OCI-LY7 (cell line): ENCODE measurements at regions not wholly inside any gene's neighbourhood (a gene's known extent, or its start where the extent isn't known, plus 50 kb on each side); places are given as distances from the start of the nearest gene placed in this dataset.

Experiments used
- BruUV-seq: library from RNA; stranded (reverse); fragments of 400-500 nt; replicated peaks from 2 replicates; lab custom pipeline; 2021; lab: Mats Ljungman, UMichigan
- CTCF ChIA-PET: fragments of 300-600 bp; sonication (Branson Sonifier 250); formaldehyde crosslinking; loops from one replicate; lab custom pipeline; 2022; ENCODE audit warnings: antibody characterized with exemption; ENCODE audit not compliant: unreplicated experiment; lab: Charles Lee
- POLR2A ChIA-PET: fragments of 300-600 bp; sonication (Branson Sonifier 250); formaldehyde crosslinking; loops from one replicate; lab custom pipeline; 2022; ENCODE audit warnings: antibody characterized with exemption; lab: Charles Lee
- DNase-seq: peaks from one replicate; pipeline ENCODE4 v3.0.0-alpha.2; 2015; ENCODE audit warnings: low spot score
- H2AFZ ChIP-seq: fragments of 200-600 bp; sonication (generic), shearing (Covaris generic); 2 replicates; pipeline ENCODE4 v1.6.1; 2014; ENCODE audit warnings: mild to moderate bottlenecking, antibody characterized with exemption, low read length, moderate library complexity
- H3K27ac ChIP-seq: fragments of 200-600 bp; sonication (generic); 2 replicates; pipeline ENCODE4 v1.5.1; 2014; ENCODE audit warnings: mixed run types, low read depth, mild to moderate bottlenecking, moderate library complexity, low read length, inconsistent platforms; ENCODE audit not compliant: poor library complexity, severe bottlenecking
- H3K36me3 ChIP-seq: fragments of 200-600 bp; sonication (generic); 2 replicates; pipeline ENCODE4 v1.6.1; 2014; ENCODE audit warnings: mild to moderate bottlenecking, antibody characterized with exemption, low read length, moderate library complexity, mixed read lengths; ENCODE audit not compliant: insufficient read depth
- H3K4me1 ChIP-seq: fragments of 200-600 bp; sonication (generic); 2 replicates; pipeline ENCODE4 v1.5.1; 2014; ENCODE audit warnings: mild to moderate bottlenecking, low read length; ENCODE audit not compliant: insufficient read depth, poor library complexity, severe bottlenecking
- H3K4me2 ChIP-seq: fragments of 200-600 bp; sonication (generic); 2 replicates; pipeline ENCODE4 v1.6.1; 2014; ENCODE audit warnings: mild to moderate bottlenecking, low read length
- H3K4me3 ChIP-seq: fragments of 200-600 bp; sonication (generic); 2 replicates; pipeline ENCODE4 v1.5.1; 2014; ENCODE audit warnings: mild to moderate bottlenecking, low read depth, low read length; ENCODE audit not compliant: poor library complexity, severe bottlenecking
- H3K79me2 ChIP-seq: fragments of 200-600 bp; sonication (generic); 2 replicates; pipeline ENCODE4 v1.6.1; 2016; ENCODE audit warnings: low read depth, mild to moderate bottlenecking, low read length, moderate library complexity, mixed read lengths; ENCODE audit not compliant: insufficient read depth
- H3K9me2 ChIP-seq: fragments of 200-600 bp; sonication (generic); 2 replicates; pipeline ENCODE4 v1.6.1; 2016; ENCODE audit warnings: mild to moderate bottlenecking, low read length, mixed read lengths; ENCODE audit not compliant: insufficient read depth
- H3K9me3 ChIP-seq: fragments of 200-600 bp; sonication (generic); 2 replicates; pipeline ENCODE4 v1.6.1; 2014; ENCODE audit warnings: mild to moderate bottlenecking, mixed run types, low read length, mixed read lengths
- H4K20me1 ChIP-seq: fragments of 200-600 bp; sonication (generic); 2 replicates; pipeline ENCODE4 v1.6.1; 2014; ENCODE audit warnings: mild to moderate bottlenecking, antibody characterized with exemption, low read length, moderate library complexity, mixed read lengths; ENCODE audit not compliant: insufficient read depth
- CTCF ChIP-seq: fragments of 200-600 bp; sonication (generic); conservative IDR thresholded peaks from 2 replicates; pipeline ENCODE4 v1.5.1; 2014; ENCODE audit warnings: mild to moderate bottlenecking, antibody characterized with exemption, low read length, moderate library complexity, mixed read lengths
- EZH2phosphoT487 ChIP-seq: fragments of 200-600 bp; sonication (generic); IDR thresholded peaks from 2 replicates; pipeline ENCODE4 v1.6.1; 2018; ENCODE audit warnings: low read depth, borderline replicate concordance, mild to moderate bottlenecking, mixed run types, antibody characterized with exemption, low read length, moderate library complexity, mixed read lengths
- intact Hi-C: fragments of 100-400 bp; cut with micrococcal nuclease; formaldehyde crosslinking; loops from one replicate; pipeline ENCODE4 v1.10.0; 2022; ENCODE audit not compliant: unreplicated experiment

DNA sequence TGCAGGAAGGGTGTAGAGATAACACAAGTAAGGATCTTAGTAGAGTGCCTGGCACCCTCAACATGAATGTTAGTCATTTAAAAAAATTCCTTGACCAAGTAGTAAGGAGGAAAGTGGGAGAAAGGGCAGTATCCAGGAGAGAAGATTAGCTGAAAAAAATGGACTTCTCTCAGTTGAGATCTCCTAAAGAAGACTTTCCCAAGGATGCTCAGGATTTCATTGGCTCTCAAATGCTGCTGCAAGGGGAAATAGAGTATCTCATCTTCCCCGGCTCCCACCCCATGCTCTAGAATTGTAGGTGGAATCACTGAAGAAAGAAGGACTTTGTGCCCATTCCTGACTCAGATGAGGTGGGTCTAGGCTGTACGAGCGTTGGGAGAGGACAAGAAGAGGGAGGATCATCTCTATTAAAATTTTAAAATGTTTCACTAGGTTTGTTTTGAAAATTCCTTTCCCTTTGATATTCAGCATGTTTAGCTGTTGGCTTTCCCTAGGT, 231.1 kb downstream of the MYCN start:
- ChIA-PET POLR2A (no interaction called here), CTCF (no interaction called here)
- DNase-seq, result no peak
- no TSS peak for BruUV-seq
- no peaks in the 10 kb centered on the region for H3K36me3 ChIP-seq
- no peak overlapping the region for H3K27ac ChIP-seq
- H3K4me1 ChIP-seq, result no peaks in the 10 kb centered on the region
- H4K20me1 ChIP-seq, result no peaks in the 10 kb centered on the region
- H3K4me3 ChIP-seq, result no peak overlapping the region
- H3K9me3 ChIP-seq, result no peaks in the 10 kb centered on the region
- intact Hi-C loops, result no loop called here
- no peaks in the 10 kb centered on the region for H3K79me2 ChIP-seq
- H2AFZ ChIP-seq, result no peak overlapping the region
- H3K9me2 ChIP-seq, result no peaks in the 10 kb centered on the region
- no peak overlapping the region for H3K4me2 ChIP-seq
- no peak for TF ChIP-seq EZH2phosphoT487
- TF ChIP-seq CTCF, result no peak

GRCh38 chr2:16170675-16171424, 230.5 kb downstream of the MYCN start:
- Histone ChIP-seq H4K20me1 (no peaks in the 10 kb centered on the region), H3K4me1 (no peaks in the 10 kb centered on the region), H3K4me3 (no peak overlapping the region), H3K4me2 (no peak overlapping the region), H3K9me2 (no peaks in the 10 kb centered on the region), H3K36me3 (no peaks in the 10 kb centered on the region), H3K9me3 (no peaks in the 10 kb centered on the region), H2AFZ (no peak overlapping the region), H3K79me2 (no peaks in the 10 kb centered on the region), H3K27ac (no peak overlapping the region)
- no peak for DNase-seq
- BruUV-seq, result no TSS peak
- TF ChIP-seq CTCF, result no peak
- TF ChIP-seq EZH2phosphoT487, result no peak
- intact Hi-C loops, result no loop called here
- ChIA-PET POLR2A (no interaction called here), CTCF (no interaction called here)

GRCh38 chr2:16169381-16169960, 229.1 kb downstream of the MYCN start:
- BruUV-seq, result no TSS peak
- Histone ChIP-seq H3K27ac (no peak overlapping the region), H3K4me1 (no peaks in the 10 kb centered on the region), H3K9me2 (no peaks in the 10 kb centered on the region), H3K9me3 (no peaks in the 10 kb centered on the region), H4K20me1 (no peaks in the 10 kb centered on the region), H3K4me2 (no peak overlapping the region), H2AFZ (no peak overlapping the region), H3K36me3 (no peaks in the 10 kb centered on the region), H3K4me3 (no peak overlapping the region), H3K79me2 (no peaks in the 10 kb centered on the region)
- intact Hi-C loops, result no loop called here
- TF ChIP-seq EZH2phosphoT487 (no peak), CTCF (no peak)
- no peak for DNase-seq
- POLR2A ChIA-PET, result no interaction called here
- CTCF ChIA-PET, result no interaction called here
